MM.1S (cell line): ENCODE measurements at regions not wholly inside any gene's neighbourhood (a gene's known extent, or its start where the extent isn't known, plus 50 kb on each side); places are given as distances from the start of the nearest gene placed in this dataset.

Experiments used
- CTCF ChIP-seq: fragments of 300-600 bp; sonication (generic); IDR thresholded peaks from 2 replicates; pipeline ENCODE4 v1.5.1; 2016; ENCODE audit warnings: antibody characterized with exemption, low read length, mixed read lengths
- EZH2 ChIP-seq: fragments of 300-600 bp; sonication (generic); optimal IDR thresholded peaks from 2 replicates; pipeline ENCODE3; 2017; ENCODE audit warnings: low read depth, mild to moderate bottlenecking, antibody characterized with exemption, low read length, mixed read lengths
- EZH2phosphoT487 ChIP-seq: fragments of 300-600 bp; sonication (generic); IDR thresholded peaks from 2 replicates; pipeline ENCODE4 v1.6.1; 2018; ENCODE audit warnings: antibody characterized with exemption, low read length

DNA sequence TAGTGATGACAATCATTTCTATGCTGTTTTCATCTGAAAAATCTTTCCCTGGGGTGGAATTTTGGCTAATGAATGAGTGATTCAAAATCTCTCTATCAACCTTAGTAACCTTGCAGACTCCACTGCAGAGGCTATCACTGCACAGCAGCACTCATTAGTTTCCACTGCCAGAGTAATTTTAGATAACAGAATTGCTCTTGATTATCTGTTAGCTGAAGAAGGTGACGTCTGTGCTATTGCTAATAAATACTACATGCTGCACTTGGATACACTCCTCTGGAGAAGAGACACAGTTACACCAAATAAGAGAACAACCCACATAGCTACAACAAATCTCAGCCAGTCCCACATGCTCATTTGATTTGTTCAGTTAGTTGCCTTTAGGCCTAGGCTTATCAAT is 1348.4 kb downstream of the NCAM2 start:
- TF ChIP-seq CTCF, result no peak
- TF ChIP-seq EZH2phosphoT487, result no peak
- no peak for TF ChIP-seq EZH2
